Fibroblast of villous mesenchyme (primary cell): ENCODE measurements at regions not wholly inside any gene's neighbourhood (a gene's known extent, or its start where the extent isn't known, plus 50 kb on each side); places are given as distances from the start of the nearest gene placed in this dataset.

Experiments
- DNase-seq: peaks from one replicate; pipeline ENCODE4 v3.0.0-alpha.2; 2010; ENCODE audit warnings: low read depth
- H3K4me3 ChIP-seq: 2 replicates; pipeline ENCODE4 v1.5.1; 2011; ENCODE audit warnings: low read depth, mild to moderate bottlenecking, low read length
- CTCF ChIP-seq: IDR thresholded peaks from 2 replicates; pipeline ENCODE4 v1.5.1; 2012; ENCODE audit warnings: low read depth, mild to moderate bottlenecking, low read length; ENCODE audit not compliant: insufficient read depth

- TF ChIP-seq CTCF = peak; percentile 19
- DNase-seq = no peak
- no peak overlapping the region for H3K4me3 ChIP-seq
Observed at GRCh38 chr6:132961610-132962009, 147.2 kb downstream of the RPS12 start.

GRCh38 chr6:132962936-132963868, 148.8 kb downstream of the RPS12 start:
- peak; percentile 52 for DNase-seq

GRCh38 chr6:132964101-132964867, 149.9 kb downstream of the RPS12 start:
- no peak for DNase-seq
- TF ChIP-seq CTCF = no peak

More at GRCh38 chr6:132962936-132963868, 148.8 kb downstream of the RPS12 start:
- H3K4me3 ChIP-seq = no peak overlapping the region
- peak; percentile 85 for TF ChIP-seq CTCF

GRCh38 chr6:132964868-132965382, 150.6 kb downstream of the RPS12 start:
- DNase-seq = no peak
- TF ChIP-seq CTCF = no peak
- no peak overlapping the region for H3K4me3 ChIP-seq

More at GRCh38 chr6:132964101-132964867, 149.9 kb downstream of the RPS12 start:
- H3K4me3 ChIP-seq = no peak overlapping the region

- H3K4me3 ChIP-seq = no peak overlapping the region
- TF ChIP-seq CTCF = no peak
- no peak for DNase-seq
Observed at GRCh38 chr6:132967871-132968270, 153.5 kb downstream of the RPS12 start.

- no peak for DNase-seq
- H3K4me3 ChIP-seq = no peak overlapping the region
- TF ChIP-seq CTCF = no peak
Observed at GRCh38 chr6:132968419-132968950, 154.1 kb downstream of the RPS12 start.
